ENCODE measurements at regions not wholly inside any gene's neighbourhood (a gene's known extent, or its start where the extent isn't known, plus 50 kb on each side); places are given as distances from the start of the nearest gene placed in this dataset.

GRCh38 chr4:30790123-30790522, 70.0 kb downstream of the PCDH7 start:
- Histone ChIP-seq H2BK20ac (ENCODE audit: low read length) (no peak overlapping the region), H2AK5ac (ENCODE audit: low read depth, low read length) (no peak overlapping the region), H3K27ac (ENCODE audit: low read depth, low read length) (no peak overlapping the region), H3K79me1 (ENCODE audit: low read depth, low read length) (no peaks in the 10 kb centered on the region), H3K79me2 (ENCODE audit: control insufficient read depth in 1 of 2, insufficient read depth in 2 of 2, low read length in 2 of 2) (no peaks in the 10 kb centered on the region), H4K8ac (ENCODE audit: extremely low read depth, insufficient read depth, low read length) (no peak overlapping the region), H2AFZ (ENCODE audit: low read length) (no peak overlapping the region), H3K36me3 (ENCODE audit: control insufficient read depth in 2 of 4, insufficient read depth in 4 of 4, low read length in 3 of 4) (no peaks in the 10 kb centered on the region), H2BK5ac (ENCODE audit: low read depth, low read length) (no peak overlapping the region), H2BK12ac (ENCODE audit: low read depth, low read length) (no peak overlapping the region), H3K9me3 (ENCODE audit: insufficient read depth in 2 of 2, low read depth in 1 of 2, low read length in 1 of 2) (no peaks in the 10 kb centered on the region), H3K14ac (ENCODE audit: insufficient read length) (no peak overlapping the region), H3K4me3 (ENCODE audit: extremely low read depth in 1 of 4, insufficient read depth in 2 of 4, low read depth in 3 of 4, low read length in 4 of 4) (no peak overlapping the region), H4K5ac (ENCODE audit: insufficient read length, low read depth, low read length) (no peak overlapping the region), H3K23me2 (ENCODE audit: low read depth, low read length) (no peaks in the 10 kb centered on the region), H4K91ac (replicated peaks; ENCODE audit: insufficient read length, low read length) (no peak overlapping the region), H3K18ac (ENCODE audit: extremely low read depth, low read length) (no peak overlapping the region), H3K56ac (replicated peaks; ENCODE audit: insufficient read length, low read depth, low read length) (no peak overlapping the region), H3K27me3 (replicated peaks in 1 of 4; ENCODE audit: control insufficient read depth in 3 of 4, extremely low read depth in 1 of 4, insufficient read depth in 3 of 4, low read length in 3 of 4) (no peaks in the 10 kb centered on the region), H3K9ac (replicated peaks in 1 of 4; ENCODE audit: extremely low read depth in 1 of 4, low read depth in 3 of 4, low read length in 3 of 4) (no peak overlapping the region), H4K20me1 (replicated peaks in 1 of 2; ENCODE audit: control insufficient read depth in 1 of 2, insufficient read depth in 2 of 2, low read length in 2 of 2) (no peaks in the 10 kb centered on the region), H3K4me2 (ENCODE audit: insufficient read depth in 1 of 2, low read depth in 2 of 2, low read length in 2 of 2) (no peak overlapping the region), H2BK120ac (replicated peaks; ENCODE audit: low read depth, low read length) (no peak overlapping the region), H3K4ac (replicated peaks; ENCODE audit: insufficient read length, low read depth, low read length) (no peak overlapping the region), H2BK15ac (ENCODE audit: low read length) (no peak overlapping the region), H3K23ac (ENCODE audit: insufficient read length) (no peak overlapping the region), H3K4me1 (replicated peaks in 1 of 4; ENCODE audit: control insufficient read depth in 3 of 4, insufficient read depth in 4 of 4, low read length in 3 of 4) (peaks cover 0 to 11% (median 2%) of the 10 kb centered on the region in 4 experiments; a peak in 3 of 7 replicates)
- 100% methylated on average over 1 of the region's 1 CpG; no CpG with 5 or more reads in 1 of the 2 experiments for WGBS, 2 experiments (ENCODE audit: extremely low coverage in 1 of 2, insufficient coverage in 1 of 2, insufficient read length in 1 of 2, insufficient replicate concordance in 2 of 2, low coverage in 1 of 2, low lambda C conversion rate in 2 of 2, missing lambda C conversion rate in 1 of 2)
- POLR2A ChIA-PET (ENCODE audit: partially characterized antibody), result no interaction called here
- no peak for FAIRE-seq
- no peak for DNase-seq (ENCODE audit: low read depth in 1 of 2, low spot score in 2 of 2)
- TF ChIP-seq CTBP2 (IDR thresholded peaks at IDR 0.05; ENCODE audit: borderline replicate concordance, insufficient read depth, insufficient read length, low read length) (no peak), KDM1A (IDR thresholded peaks at IDR 0.05; ENCODE audit: borderline replicate concordance, low read length) (no peak), RBBP5 (IDR thresholded peaks at IDR 0.05; ENCODE audit: borderline replicate concordance, low read depth, low read length) (no peak), BRCA1 (IDR thresholded peaks at IDR 0.05; ENCODE audit: low read depth, low read length) (no peak), GTF2F1 (IDR thresholded peaks at IDR 0.05; ENCODE audit: borderline replicate concordance, low read depth, low read length) (no peak), NANOG (IDR thresholded peaks at IDR 0.05; ENCODE audit: insufficient read depth, low read depth, low read length, poor library complexity, severe bottlenecking) (no peak), CREB1 (IDR thresholded peaks at IDR 0.05) (no peak), POLR2A (IDR thresholded peaks at IDR 0.05; ENCODE audit: control extremely low read depth in 1 of 2, low read depth in 2 of 2, low read length in 2 of 2) (no peak), EP300 (IDR thresholded peaks at IDR 0.05; ENCODE audit: borderline replicate concordance in 1 of 2, low read depth in 2 of 2, low read length in 2 of 2) (no peak)
- CTCF ChIA-PET (ENCODE audit: partially characterized antibody), result no interaction called here
